ENCODE measurements at regions not wholly inside any gene's neighbourhood (a gene's known extent, or its start where the extent isn't known, plus 50 kb on each side); places are given as distances from the start of the nearest gene placed in this dataset.

DNA sequence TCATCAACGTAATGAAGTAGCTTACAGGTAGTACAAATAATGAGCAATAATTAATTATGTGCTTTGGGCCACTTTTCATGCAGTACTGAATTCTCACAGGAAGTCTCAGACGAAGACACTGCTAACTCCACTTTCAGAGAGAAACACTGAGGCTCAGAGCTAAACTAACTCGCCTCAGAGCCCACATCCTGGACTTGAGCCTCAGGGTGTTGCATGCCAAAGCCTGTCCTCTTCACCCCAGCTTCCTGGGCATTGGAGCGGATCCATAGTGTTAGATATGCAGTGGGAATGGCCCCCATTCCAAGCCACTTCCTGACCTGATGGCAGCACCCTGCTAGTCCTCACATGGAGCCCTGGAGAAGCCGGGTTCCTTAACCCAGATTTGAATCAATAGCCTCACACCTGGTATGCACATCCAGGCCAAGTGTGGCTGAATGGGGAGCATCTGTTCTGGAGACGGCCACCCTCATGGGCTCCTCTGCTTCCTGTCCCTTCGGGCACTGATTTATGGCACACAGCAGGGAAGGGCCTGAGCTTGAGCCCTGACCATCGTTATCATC lies 265.1 kb upstream of the ZNF32 start:
- Histone ChIP-seq H3K27ac (ENCODE audit: low read length) (no peak overlapping the region), H2AFZ (ENCODE audit: low read depth, low read length) (no peak overlapping the region), H3K9me3 (ENCODE audit: insufficient read depth, low read length, severe bottlenecking) (no peaks in the 10 kb centered on the region), H3K4me3 (ENCODE audit: low read depth in 1 of 2, low read length in 2 of 2) (no peak overlapping the region), H3K27me3 (ENCODE audit: insufficient read depth, low read length, poor library complexity) (no peaks in the 10 kb centered on the region), H3K79me2 (ENCODE audit: insufficient read depth, low read length) (no peaks in the 10 kb centered on the region), H4K20me1 (ENCODE audit: insufficient read depth, low read length) (no peaks in the 10 kb centered on the region), H3K36me3 (ENCODE audit: insufficient read depth, low read length) (no peaks in the 10 kb centered on the region), H3K4me1 (ENCODE audit: insufficient read depth, low read length) (no peaks in the 10 kb centered on the region), H3K4me2 (ENCODE audit: insufficient read depth, low read length) (no peak overlapping the region), H3K9ac (ENCODE audit: low read depth, low read length) (no peak overlapping the region)
- no peak for DNase-seq
- TF ChIP-seq EZH2 (IDR thresholded peaks at IDR 0.05; ENCODE audit: borderline replicate concordance, low read depth, low read length, severe bottlenecking), result no peak
- TF ChIP-seq CTCF (IDR thresholded peaks at IDR 0.05; ENCODE audit: borderline replicate concordance, extremely low read depth, low read length, poor library complexity, severe bottlenecking), result no peak
- 0 out of 3 replicates have a peak, but pooled peaks have one; percentile 40 for ATAC-seq (ENCODE audit: insufficient read depth, low read depth)

DNA sequence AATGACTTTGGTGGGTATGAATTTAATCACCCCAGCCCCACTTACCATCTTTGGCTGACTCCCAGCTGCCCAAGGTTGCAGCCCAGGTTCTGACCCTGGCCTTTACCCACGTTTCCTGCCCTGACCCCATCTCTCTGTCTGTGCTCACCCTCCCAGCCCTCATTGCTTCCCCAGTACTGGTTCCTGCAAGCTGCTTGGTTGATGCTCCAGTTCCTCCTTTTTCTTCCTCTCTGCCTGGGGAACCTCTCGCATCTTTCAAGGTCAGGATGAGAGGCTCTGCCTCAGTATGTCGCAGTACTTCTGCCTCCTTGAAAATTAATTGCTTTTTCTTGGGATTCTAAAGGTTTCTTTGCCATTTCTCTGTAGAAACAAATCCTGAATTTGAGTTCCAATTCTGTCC lies 263.8 kb upstream of the ZNF32 start:
- Histone ChIP-seq H3K4me2 (ENCODE audit: insufficient read depth, low read length) (no peak overlapping the region), H3K9me3 (ENCODE audit: insufficient read depth, low read length, severe bottlenecking) (no peaks in the 10 kb centered on the region), H3K4me3 (ENCODE audit: low read depth in 1 of 2, low read length in 2 of 2) (no peak overlapping the region), H2AFZ (ENCODE audit: low read depth, low read length) (no peak overlapping the region), H3K27me3 (ENCODE audit: insufficient read depth, low read length, poor library complexity) (no peaks in the 10 kb centered on the region), H3K4me1 (ENCODE audit: insufficient read depth, low read length) (no peaks in the 10 kb centered on the region), H3K36me3 (ENCODE audit: insufficient read depth, low read length) (no peaks in the 10 kb centered on the region), H3K79me2 (ENCODE audit: insufficient read depth, low read length) (no peaks in the 10 kb centered on the region), H3K27ac (ENCODE audit: low read length) (no peak overlapping the region), H4K20me1 (ENCODE audit: insufficient read depth, low read length) (no peaks in the 10 kb centered on the region), H3K9ac (ENCODE audit: low read depth, low read length) (no peak overlapping the region)
- ATAC-seq (ENCODE audit: insufficient read depth, low read depth) (no peak), DNase-seq (no peak)
- TF ChIP-seq CTCF (IDR thresholded peaks at IDR 0.05; ENCODE audit: borderline replicate concordance, extremely low read depth, low read length, poor library complexity, severe bottlenecking) (no peak), EZH2 (IDR thresholded peaks at IDR 0.05; ENCODE audit: borderline replicate concordance, low read depth, low read length, severe bottlenecking) (no peak)

DNA sequence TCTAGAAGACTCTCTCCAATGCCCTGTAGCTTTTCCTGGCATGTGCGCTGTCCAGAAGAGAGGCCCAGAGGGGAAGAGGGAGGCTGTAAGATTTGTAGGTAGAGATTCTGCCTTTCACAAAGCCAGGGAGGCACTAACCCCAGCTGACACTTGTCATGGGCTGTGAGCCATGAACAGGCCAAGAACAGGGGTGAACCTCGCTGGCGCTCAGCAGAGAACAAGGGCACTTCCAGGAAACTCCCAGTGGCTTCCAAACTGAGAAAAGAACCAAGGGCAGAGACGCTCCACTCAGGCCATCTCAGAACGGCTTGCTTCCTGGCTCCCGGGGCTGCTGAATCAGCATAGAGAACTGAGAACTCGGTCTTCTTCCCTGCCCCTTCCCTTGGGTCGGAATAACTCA lies 257.8 kb upstream of the ZNF32 start:
- H4K20me1 ChIP-seq (ENCODE audit: insufficient read depth, low read length), result no peaks in the 10 kb centered on the region
- no peaks in the 10 kb centered on the region for H3K27me3 ChIP-seq (ENCODE audit: insufficient read depth, low read length, poor library complexity)
- TF ChIP-seq CTCF (IDR thresholded peaks at IDR 0.05; ENCODE audit: borderline replicate concordance, extremely low read depth, low read length, poor library complexity, severe bottlenecking) (no peak), EZH2 (IDR thresholded peaks at IDR 0.05; ENCODE audit: borderline replicate concordance, low read depth, low read length, severe bottlenecking) (no peak)
- H3K27ac ChIP-seq (ENCODE audit: low read length), result no peak overlapping the region
- no peak overlapping the region for H3K4me2 ChIP-seq (ENCODE audit: insufficient read depth, low read length)
- H3K4me1 ChIP-seq (ENCODE audit: insufficient read depth, low read length), result no peaks in the 10 kb centered on the region
- no peak for DNase-seq
- ATAC-seq (ENCODE audit: insufficient read depth, low read depth), result no peak
- no peaks in the 10 kb centered on the region for H3K36me3 ChIP-seq (ENCODE audit: insufficient read depth, low read length)
- H3K9ac ChIP-seq (ENCODE audit: low read depth, low read length), result no peak overlapping the region
- no peaks in the 10 kb centered on the region for H3K79me2 ChIP-seq (ENCODE audit: insufficient read depth, low read length)
- no peak overlapping the region for H3K4me3 ChIP-seq (ENCODE audit: low read depth in 1 of 2, low read length in 2 of 2)
- no peaks in the 10 kb centered on the region for H3K9me3 ChIP-seq (ENCODE audit: insufficient read depth, low read length, severe bottlenecking)
- no peak overlapping the region for H2AFZ ChIP-seq (ENCODE audit: low read depth, low read length)
